ENCODE measurements at regions not wholly inside any gene's neighbourhood (a gene's known extent, or its start where the extent isn't known, plus 50 kb on each side); places are given as distances from the start of the nearest gene placed in this dataset.

DNA sequence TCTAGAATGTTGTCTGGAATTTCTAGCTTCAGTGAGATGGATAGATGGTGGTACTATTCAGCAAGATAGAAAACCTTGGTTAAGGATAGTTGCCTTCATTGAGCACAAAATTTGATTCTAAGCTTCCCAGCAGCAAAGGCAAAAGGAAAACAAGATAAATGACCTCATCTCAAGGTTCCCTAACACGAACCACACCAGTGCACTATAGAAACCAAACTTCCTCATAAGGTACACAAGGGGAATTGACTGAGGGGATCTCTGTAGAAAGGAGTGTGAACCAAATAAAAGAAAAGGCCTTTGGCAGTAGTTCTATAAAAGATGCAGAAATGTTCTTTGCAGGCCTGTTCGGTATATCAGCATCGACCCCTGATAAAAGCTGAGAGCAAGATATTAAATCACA, 288.9 kb downstream of the SHQ1 start:
- WGBS, 2 experiments (ENCODE audit: extremely low coverage in 1 of 2, insufficient coverage in 1 of 2, insufficient read length in 1 of 2, insufficient replicate concordance in 2 of 2, low coverage in 1 of 2, low lambda C conversion rate in 2 of 2, missing lambda C conversion rate in 1 of 2), result 85% methylated on average over 3 of the region's 3 CpGs; no CpG with 5 or more reads in 1 of the 2 experiments

More for the DNA sequence above, 288.9 kb downstream of the SHQ1 start:
- Histone ChIP-seq H2AFZ (ENCODE audit: low read length) (no peak overlapping the region), H4K20me1 (replicated peaks in 1 of 2; ENCODE audit: control insufficient read depth in 1 of 2, insufficient read depth in 2 of 2, low read length in 2 of 2) (no peaks in the 10 kb centered on the region), H3K4me1 (replicated peaks in 1 of 4; ENCODE audit: control insufficient read depth in 3 of 4, insufficient read depth in 4 of 4, low read length in 3 of 4) (peaks cover 2 to 11% (median 9%) of the 10 kb centered on the region in 4 experiments; a peak in 6 of 7 replicates), H3K27ac (ENCODE audit: low read depth, low read length) (no peak overlapping the region), H3K23ac (ENCODE audit: insufficient read length) (no peak overlapping the region), H2BK12ac (ENCODE audit: low read depth, low read length) (no peak overlapping the region), H3K4ac (replicated peaks; ENCODE audit: insufficient read length, low read depth, low read length) (no peak overlapping the region), H3K4me3 (ENCODE audit: extremely low read depth in 1 of 4, insufficient read depth in 2 of 4, low read depth in 3 of 4, low read length in 4 of 4) (no peak overlapping the region), H3K56ac (replicated peaks; ENCODE audit: insufficient read length, low read depth, low read length) (no peak overlapping the region), H3K14ac (ENCODE audit: insufficient read length) (no peak overlapping the region), H4K91ac (replicated peaks; ENCODE audit: insufficient read length, low read length) (no peak overlapping the region), H4K5ac (ENCODE audit: insufficient read length, low read depth, low read length) (no peak overlapping the region), H3K18ac (ENCODE audit: extremely low read depth, low read length) (no peak overlapping the region), H4K8ac (ENCODE audit: extremely low read depth, insufficient read depth, low read length) (no peak overlapping the region), H3K9me3 (ENCODE audit: insufficient read depth in 2 of 2, low read depth in 1 of 2, low read length in 1 of 2) (peaks cover 9 to 10% of the 10 kb centered on the region in 2 experiments; a peak in 3 of 4 replicates), H3K27me3 (replicated peaks in 1 of 4; ENCODE audit: control insufficient read depth in 3 of 4, extremely low read depth in 1 of 4, insufficient read depth in 3 of 4, low read length in 3 of 4) (no peaks in the 10 kb centered on the region), H2BK20ac (ENCODE audit: low read length) (no peak overlapping the region), H3K36me3 (ENCODE audit: control insufficient read depth in 2 of 4, insufficient read depth in 4 of 4, low read length in 3 of 4) (no peaks in the 10 kb centered on the region), H3K79me2 (ENCODE audit: control insufficient read depth in 1 of 2, insufficient read depth in 2 of 2, low read length in 2 of 2) (no peaks in the 10 kb centered on the region), H3K79me1 (ENCODE audit: low read depth, low read length) (no peaks in the 10 kb centered on the region), H2BK5ac (ENCODE audit: low read depth, low read length) (no peak overlapping the region), H3K4me2 (ENCODE audit: insufficient read depth in 1 of 2, low read depth in 2 of 2, low read length in 2 of 2) (no peak overlapping the region), H2BK15ac (ENCODE audit: low read length) (no peak overlapping the region), H3K23me2 (ENCODE audit: low read depth, low read length) (0 out of 2 replicates have a peak, but pooled peaks cover 3% of the 10 kb centered on the region), H2BK120ac (replicated peaks; ENCODE audit: low read depth, low read length) (no peak overlapping the region), H3K9ac (replicated peaks in 1 of 4; ENCODE audit: extremely low read depth in 1 of 4, low read depth in 3 of 4, low read length in 3 of 4) (no peak overlapping the region), H2AK5ac (ENCODE audit: low read depth, low read length) (no peak overlapping the region)
- no peak for DNase-seq (ENCODE audit: low read depth in 1 of 2, low spot score in 2 of 2)
- no peak for FAIRE-seq
- ChIA-PET CTCF (ENCODE audit: partially characterized antibody) (interaction anchor here (0.6 to 0.9 kb wide), 5 partner anchors 20 to 175 kb away, joined by 3 read pairs; no protein-coding TSS in a partner anchor), POLR2A (ENCODE audit: partially characterized antibody) (no interaction called here)
- TF ChIP-seq EGR1 (IDR thresholded peaks at IDR 0.05; ENCODE audit: borderline replicate concordance, low read depth, low read length), result no peak
- no peak for TF ChIP-seq HDAC6 (IDR thresholded peaks at IDR 0.05; ENCODE audit: low read depth, low read length)
- no peak for TF ChIP-seq GABPA (IDR thresholded peaks at IDR 0.05; ENCODE audit: borderline replicate concordance, insufficient read depth, low read length)
- TF ChIP-seq SIX5 (IDR thresholded peaks at IDR 0.05; ENCODE audit: low read depth, low read length), result no peak
- TF ChIP-seq SRF (IDR thresholded peaks at IDR 0.05; ENCODE audit: low read depth, low read length), result no peak
- TF ChIP-seq, protein P1, sequence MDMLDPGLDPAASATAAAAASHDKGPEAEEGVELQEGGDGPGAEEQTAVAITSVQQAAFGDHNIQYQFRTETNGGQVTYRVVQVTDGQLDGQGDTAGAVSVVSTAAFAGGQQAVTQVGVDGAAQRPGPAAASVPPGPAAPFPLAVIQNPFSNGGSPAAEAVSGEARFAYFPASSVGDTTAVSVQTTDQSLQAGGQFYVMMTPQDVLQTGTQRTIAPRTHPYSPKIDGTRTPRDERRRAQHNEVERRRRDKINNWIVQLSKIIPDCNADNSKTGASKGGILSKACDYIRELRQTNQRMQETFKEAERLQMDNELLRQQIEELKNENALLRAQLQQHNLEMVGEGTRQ (IDR thresholded peaks at IDR 0.05; ENCODE audit: low read length), result no peak
- TF ChIP-seq CTBP2 (IDR thresholded peaks at IDR 0.05; ENCODE audit: borderline replicate concordance, insufficient read depth, insufficient read length, low read length), result no peak
- no peak for TF ChIP-seq BCL11A (IDR thresholded peaks at IDR 0.05; ENCODE audit: low read depth in 2 of 2, low read length in 2 of 2)
- no peak for TF ChIP-seq CHD2 (IDR thresholded peaks at IDR 0.05; ENCODE audit: low read length)
- no peak for TF ChIP-seq CBX8 (IDR thresholded peaks at IDR 0.05; ENCODE audit: borderline replicate concordance, low read depth, low read length)
- TF ChIP-seq, protein P2, sequence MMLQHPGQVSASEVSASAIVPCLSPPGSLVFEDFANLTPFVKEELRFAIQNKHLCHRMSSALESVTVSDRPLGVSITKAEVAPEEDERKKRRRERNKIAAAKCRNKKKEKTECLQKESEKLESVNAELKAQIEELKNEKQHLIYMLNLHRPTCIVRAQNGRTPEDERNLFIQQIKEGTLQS (IDR thresholded peaks at IDR 0.05; ENCODE audit: insufficient read depth, low read depth, low read length), result no peak
- no peak for TF ChIP-seq FOSL1 (IDR thresholded peaks at IDR 0.05; ENCODE audit: insufficient read depth, low read depth, low read length)

Measured in H1 (cell line).